Fibroblast of skin of scalp (primary cell): ENCODE measurements at regions not wholly inside any gene's neighbourhood (a gene's known extent, or its start where the extent isn't known, plus 50 kb on each side); places are given as distances from the start of the nearest gene placed in this dataset.
A peak's percentile ranks its signal among the peaks of the same experiment; 100 is the strongest.

Source experiments
- DNase-seq: peaks from one replicate; pipeline ENCODE4 v3.0.0-alpha.2; 2013

DNA sequence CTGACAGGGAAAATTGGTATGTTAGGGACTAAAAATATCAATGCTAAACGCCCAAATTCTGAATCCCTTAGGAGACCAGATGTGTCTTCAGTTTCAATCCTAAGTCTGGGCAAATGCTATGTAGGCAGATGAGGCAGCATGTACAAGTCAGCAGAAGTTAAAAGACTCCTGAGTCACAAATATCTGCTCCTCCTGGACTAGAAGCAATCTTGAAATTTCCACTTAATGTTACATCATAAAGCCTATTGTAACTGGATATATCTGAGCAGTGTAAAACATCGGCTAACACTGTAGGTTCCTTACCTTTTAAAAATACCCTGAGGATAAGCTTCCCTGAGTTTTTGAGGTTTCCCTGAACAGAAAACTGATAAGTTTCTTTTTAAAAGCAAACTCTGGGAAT is 1087.6 kb upstream of the PIK3C3 start:
- DNase-seq = peak; percentile 87

DNA sequence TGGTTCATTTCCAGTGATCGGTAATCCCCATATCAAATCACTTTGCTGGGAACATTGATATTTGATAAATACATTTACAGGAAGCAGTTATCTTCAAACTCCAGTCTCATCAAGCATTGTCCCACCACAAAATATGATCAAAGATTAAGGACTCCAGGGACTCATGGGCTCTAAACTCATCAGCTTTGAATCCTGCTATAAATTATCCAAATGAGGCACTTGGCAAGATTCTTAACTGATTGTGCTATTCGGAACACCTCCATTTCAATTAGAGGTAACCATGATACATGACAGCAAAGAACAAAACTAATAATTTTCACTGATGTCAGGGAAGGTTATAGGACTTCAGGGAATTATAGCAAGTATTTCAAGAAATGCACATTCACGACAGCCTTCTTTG is 1088.1 kb upstream of the PIK3C3 start:
- DNase-seq = no peak

GRCh38 chr18:40866013-40866645 is 1088.9 kb upstream of the PIK3C3 start:
- DNase-seq = no peak

DNA sequence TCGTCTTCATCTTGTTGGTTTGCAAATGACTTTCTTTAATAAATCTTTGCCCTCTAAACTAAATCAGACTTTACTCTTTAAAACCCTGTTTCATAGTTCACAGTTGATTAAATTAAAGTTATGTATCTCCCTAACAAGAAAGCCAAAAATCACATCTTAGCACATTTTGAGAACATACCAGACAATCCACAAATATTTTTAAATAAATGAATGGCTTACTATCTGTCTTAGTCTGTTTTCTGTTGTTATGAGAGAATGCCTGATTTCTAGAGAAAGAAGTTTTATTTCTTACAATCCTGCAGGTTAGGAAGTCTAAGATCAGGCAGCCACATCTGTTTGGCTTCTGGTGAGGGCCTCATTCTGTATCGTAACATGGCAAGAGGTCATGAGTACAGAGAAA is 1090.2 kb upstream of the PIK3C3 start:
- peak; percentile 22 for DNase-seq

- DNase-seq = no peak
These were observed 1091.2 kb upstream of the PIK3C3 start for GRCh38 chr18:40863801-40864200.

GRCh38 chr18:40860189-40860588 is 1094.8 kb upstream of the PIK3C3 start:
- DNase-seq = no peak

GRCh38 chr18:40855661-40856060 is 1099.4 kb upstream of the PIK3C3 start:
- DNase-seq = no peak

DNA sequence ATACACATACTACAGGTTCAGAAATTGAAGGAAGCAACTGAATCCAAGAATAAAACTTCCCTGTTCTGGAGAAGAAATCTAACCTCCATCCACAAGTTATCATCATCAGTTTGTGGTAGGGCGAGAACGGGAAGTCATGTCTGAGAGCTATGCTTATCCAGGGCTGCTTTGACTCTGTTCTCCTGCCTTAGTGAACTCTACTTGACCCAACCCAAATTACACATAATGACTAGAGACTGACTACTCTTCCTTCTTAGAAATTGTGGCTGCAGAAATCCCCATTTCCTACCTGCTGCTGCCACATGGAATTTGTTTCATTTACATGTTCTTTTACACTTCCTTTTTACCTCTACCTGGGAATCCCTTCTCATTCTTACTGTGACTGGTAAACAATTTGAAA is 1102.6 kb upstream of the PIK3C3 start:
- no peak for DNase-seq

- no peak for DNase-seq
These were observed 1104.0 kb upstream of the PIK3C3 start for GRCh38 chr18:40851014-40851429.

GRCh38 chr18:40849886-40850285 is 1105.1 kb upstream of the PIK3C3 start:
- DNase-seq = no peak

DNA sequence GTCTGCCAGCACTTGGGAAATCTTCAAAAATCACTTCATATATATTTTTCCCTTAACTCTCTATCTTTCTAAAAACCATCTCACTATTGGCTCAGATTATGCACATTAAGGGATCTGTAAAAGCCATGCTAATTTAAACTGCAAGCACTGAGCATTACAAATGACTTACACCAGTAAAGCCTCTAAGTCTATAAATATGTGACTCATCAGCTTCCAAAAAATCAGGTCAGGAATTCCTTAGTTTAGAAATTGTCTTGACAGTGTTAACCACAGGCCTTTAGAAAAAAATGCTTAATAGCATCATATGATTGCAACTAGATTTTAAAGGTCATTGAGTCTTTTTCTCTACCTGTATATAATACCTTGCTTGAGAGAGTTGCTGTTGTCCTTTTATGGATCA is 1113.6 kb upstream of the PIK3C3 start:
- DNase-seq = peak; percentile 40

DNA sequence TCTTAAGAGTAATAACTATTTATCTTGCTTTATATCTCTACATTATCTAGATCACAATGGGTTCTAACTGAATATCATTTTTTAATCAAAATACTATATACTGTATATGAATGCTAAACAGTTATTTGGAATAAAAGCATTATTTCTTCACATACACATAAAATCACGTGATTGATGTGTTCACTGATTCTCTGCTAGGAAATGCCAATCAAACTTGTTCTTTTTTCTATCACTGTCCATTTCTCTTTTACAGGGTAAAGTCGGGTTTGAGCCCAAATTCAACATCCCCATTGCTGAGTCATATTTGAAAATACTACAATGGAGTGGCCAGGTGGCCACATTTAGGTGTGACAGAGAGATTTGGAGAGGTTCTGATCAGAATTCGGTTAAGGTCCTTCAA is 1114.0 kb upstream of the PIK3C3 start:
- no peak for DNase-seq

GRCh38 chr18:40832362-40832761 is 1122.7 kb upstream of the PIK3C3 start:
- DNase-seq = no peak

- no peak for DNase-seq
These were observed 1130.7 kb upstream of the PIK3C3 start for GRCh38 chr18:40824291-40824690.

DNA sequence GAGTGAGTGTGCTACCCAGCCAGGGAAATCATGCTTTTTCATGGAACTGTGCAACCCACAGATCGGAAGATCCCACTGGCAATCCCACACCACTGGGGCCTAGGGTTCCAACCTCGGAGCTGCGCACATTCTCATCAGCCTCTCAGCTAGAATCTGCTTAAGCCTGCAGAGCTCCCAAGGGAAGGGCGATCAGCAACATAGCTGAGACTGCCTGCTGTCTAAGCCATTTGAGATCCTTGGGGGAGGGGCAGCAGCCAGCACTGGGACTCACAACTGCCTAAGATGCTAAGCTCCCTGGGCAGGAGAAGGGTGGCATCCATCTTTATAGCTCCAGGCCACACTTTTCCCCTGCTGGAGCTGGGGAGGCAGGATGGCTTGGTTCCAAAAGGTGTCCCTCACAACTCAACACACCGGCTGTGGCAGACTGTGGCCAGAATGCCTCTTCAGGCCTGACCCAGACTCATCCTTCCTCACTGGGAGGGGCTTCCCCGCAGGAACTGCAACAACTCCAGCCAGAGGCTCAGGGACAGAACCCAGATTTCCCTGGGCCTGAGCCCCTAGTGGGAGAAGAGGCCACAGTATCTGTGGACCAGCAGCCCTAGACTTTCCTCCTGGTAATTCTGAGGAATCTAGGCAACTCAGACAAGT is 1133.3 kb upstream of the PIK3C3 start:
- DNase-seq = no peak

- peak; percentile 1 for DNase-seq
These were observed 1142.0 kb upstream of the PIK3C3 start for GRCh38 chr18:40812981-40813515.

GRCh38 chr18:40810372-40810771 is 1144.7 kb upstream of the PIK3C3 start:
- DNase-seq = peak; percentile 1

DNA sequence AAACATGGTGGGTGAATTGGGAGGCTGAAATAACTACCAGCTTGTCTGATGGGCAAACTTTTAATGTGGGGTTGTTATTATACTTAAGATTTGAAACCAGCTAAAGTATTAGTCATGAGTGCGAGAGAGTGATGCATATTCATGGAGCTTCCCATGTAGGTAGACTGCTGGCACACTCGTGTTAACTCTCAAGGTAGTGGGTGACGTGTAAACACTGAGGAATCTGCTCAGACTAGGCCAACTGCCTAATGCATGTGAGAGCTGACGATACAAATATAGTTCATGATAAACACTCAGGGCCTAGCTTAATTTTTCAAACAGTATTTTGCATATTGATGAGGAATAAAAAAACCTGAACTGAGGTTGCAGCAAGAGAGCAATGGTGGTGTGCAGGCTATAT is 1165.7 kb upstream of the PIK3C3 start:
- no peak for DNase-seq

- DNase-seq = no peak
These were observed 1172.4 kb upstream of the PIK3C3 start for GRCh38 chr18:40782453-40783130.

GRCh38 chr18:40769786-40770185 is 1185.2 kb upstream of the PIK3C3 start:
- DNase-seq = no peak

- DNase-seq = no peak
These were observed 1194.8 kb upstream of the PIK3C3 start for GRCh38 chr18:40760251-40760650.

- DNase-seq = no peak
These were observed 1200.6 kb upstream of the PIK3C3 start for GRCh38 chr18:40754477-40754876.

DNA sequence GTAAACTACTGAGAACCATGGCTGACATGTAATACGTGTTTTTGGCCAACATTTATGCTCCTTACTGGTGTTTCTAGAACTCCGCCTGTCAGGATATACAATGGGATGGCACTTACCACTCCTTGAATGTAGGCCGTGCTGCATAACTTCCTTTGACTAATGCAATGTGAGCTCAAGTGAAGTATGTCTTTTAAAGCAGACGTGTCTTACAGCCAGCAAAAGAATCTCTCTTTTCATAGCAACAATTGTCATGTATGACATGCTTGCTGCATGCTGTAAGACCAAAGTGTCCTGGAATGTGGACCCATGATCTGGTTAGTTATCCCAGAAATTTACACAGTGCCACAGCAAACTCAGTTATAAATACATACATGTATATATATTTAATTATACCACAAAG is 1202.7 kb upstream of the PIK3C3 start:
- DNase-seq = no peak

GRCh38 chr18:40751186-40751585 is 1203.8 kb upstream of the PIK3C3 start:
- no peak for DNase-seq
